ENCODE measurements at regions not wholly inside any gene's neighbourhood (a gene's known extent, or its start where the extent isn't known, plus 50 kb on each side); places are given as distances from the start of the nearest gene placed in this dataset.

GRCh38 chr7:54338319-54338718, 203.9 kb upstream of the VSTM2A start:
- no peak overlapping the region for H2BK20ac ChIP-seq (ENCODE audit: low read length)
- no peak overlapping the region for H2BK120ac ChIP-seq (replicated peaks; ENCODE audit: low read depth, low read length)
- no peak overlapping the region for H4K91ac ChIP-seq (replicated peaks; ENCODE audit: insufficient read length, low read length)
- H2AK5ac ChIP-seq (ENCODE audit: low read depth, low read length), result no peak overlapping the region
- no peak overlapping the region for H2BK15ac ChIP-seq (ENCODE audit: low read length)
- no peaks in the 10 kb centered on the region for H3K4me1 ChIP-seq (replicated peaks in 1 of 4; ENCODE audit: control insufficient read depth in 3 of 4, insufficient read depth in 4 of 4, low read length in 3 of 4)
- CTCF ChIA-PET (ENCODE audit: partially characterized antibody), result no interaction called here
- H2BK5ac ChIP-seq (ENCODE audit: low read depth, low read length), result no peak overlapping the region
- no peak overlapping the region for H3K4me2 ChIP-seq (ENCODE audit: insufficient read depth in 1 of 2, low read depth in 2 of 2, low read length in 2 of 2)
- no peaks in the 10 kb centered on the region for H3K36me3 ChIP-seq (ENCODE audit: control insufficient read depth in 2 of 4, insufficient read depth in 4 of 4, low read length in 3 of 4)
- H3K18ac ChIP-seq (ENCODE audit: extremely low read depth, low read length), result no peak overlapping the region
- H3K4me3 ChIP-seq (ENCODE audit: extremely low read depth in 1 of 4, insufficient read depth in 2 of 4, low read depth in 3 of 4, low read length in 4 of 4), result no peak overlapping the region
- H3K79me2 ChIP-seq (ENCODE audit: control insufficient read depth in 1 of 2, insufficient read depth in 2 of 2, low read length in 2 of 2), result no peaks in the 10 kb centered on the region
- no peaks in the 10 kb centered on the region for H3K27me3 ChIP-seq (replicated peaks in 1 of 4; ENCODE audit: control insufficient read depth in 3 of 4, extremely low read depth in 1 of 4, insufficient read depth in 3 of 4, low read length in 3 of 4)
- no peaks in the 10 kb centered on the region for H3K79me1 ChIP-seq (ENCODE audit: low read depth, low read length)
- H3K56ac ChIP-seq (replicated peaks; ENCODE audit: insufficient read length, low read depth, low read length), result no peak overlapping the region
- WGBS, 2 experiments (ENCODE audit: extremely low coverage in 1 of 2, insufficient coverage in 1 of 2, insufficient read length in 1 of 2, insufficient replicate concordance in 2 of 2, low coverage in 1 of 2, low lambda C conversion rate in 2 of 2, missing lambda C conversion rate in 1 of 2), result 94% methylated on average over 3 of the region's 3 CpGs; no CpG with 5 or more reads in 1 of the 2 experiments
- no peaks in the 10 kb centered on the region for H4K20me1 ChIP-seq (replicated peaks in 1 of 2; ENCODE audit: control insufficient read depth in 1 of 2, insufficient read depth in 2 of 2, low read length in 2 of 2)
- H3K23ac ChIP-seq (ENCODE audit: insufficient read length), result no peak overlapping the region
- no peaks in the 10 kb centered on the region for H3K9me3 ChIP-seq (ENCODE audit: insufficient read depth in 2 of 2, low read depth in 1 of 2, low read length in 1 of 2)
- no peak overlapping the region for H4K5ac ChIP-seq (ENCODE audit: insufficient read length, low read depth, low read length)
- H2AFZ ChIP-seq (ENCODE audit: low read length), result no peak overlapping the region
- H2BK12ac ChIP-seq (ENCODE audit: low read depth, low read length), result no peak overlapping the region
- no peak overlapping the region for H3K4ac ChIP-seq (replicated peaks; ENCODE audit: insufficient read length, low read depth, low read length)
- POLR2A ChIA-PET (ENCODE audit: partially characterized antibody), result no interaction called here
- FAIRE-seq, result no peak
- no peak overlapping the region for H3K14ac ChIP-seq (ENCODE audit: insufficient read length)
- H3K23me2 ChIP-seq (ENCODE audit: low read depth, low read length), result no peaks in the 10 kb centered on the region
- no peak for DNase-seq (ENCODE audit: low read depth in 1 of 2, low spot score in 2 of 2)
- H3K27ac ChIP-seq (ENCODE audit: low read depth, low read length), result no peak overlapping the region
- H3K9ac ChIP-seq (replicated peaks in 1 of 4; ENCODE audit: extremely low read depth in 1 of 4, low read depth in 3 of 4, low read length in 3 of 4), result no peak overlapping the region
- H4K8ac ChIP-seq (ENCODE audit: extremely low read depth, insufficient read depth, low read length), result no peak overlapping the region
- TF ChIP-seq POLR2A (IDR thresholded peaks at IDR 0.05; ENCODE audit: control extremely low read depth in 1 of 2, low read depth in 2 of 2, low read length in 2 of 2), result no peak
- TF ChIP-seq BCL11A (IDR thresholded peaks at IDR 0.05; ENCODE audit: low read depth in 2 of 2, low read length in 2 of 2), result no peak
- no peak for TF ChIP-seq POLR2AphosphoS5 (IDR thresholded peaks at IDR 0.05; ENCODE audit: low read depth, low read length)
- no peak for TF ChIP-seq RFX5 (IDR thresholded peaks at IDR 0.05; ENCODE audit: borderline replicate concordance, low read depth, low read length)
- no peak for TF ChIP-seq ATF3 (IDR thresholded peaks at IDR 0.05; ENCODE audit: insufficient read depth, low read depth, low read length)
- no peak for TF ChIP-seq SIRT6 (IDR thresholded peaks at IDR 0.05; ENCODE audit: low read length)
- no peak for TF ChIP-seq ASH2L (IDR thresholded peaks at IDR 0.05; ENCODE audit: low read length)
- TF ChIP-seq SP2 (IDR thresholded peaks at IDR 0.05; ENCODE audit: low read length), result no peak
- TF ChIP-seq EP300 (IDR thresholded peaks at IDR 0.05; ENCODE audit: borderline replicate concordance in 1 of 2, low read depth in 2 of 2, low read length in 2 of 2), result no peak
- TF ChIP-seq RAD21 (IDR thresholded peaks at IDR 0.05 in 1 of 2, conservative IDR thresholded peaks at IDR 0.05 in 1 of 2; ENCODE audit: low read depth in 2 of 2, low read length in 2 of 2), result no peak

Measured in H1 (cell line).